Epithelial cell of esophagus (primary cell): ENCODE measurements at regions not wholly inside any gene's neighbourhood (a gene's known extent, or its start where the extent isn't known, plus 50 kb on each side); places are given as distances from the start of the nearest gene placed in this dataset.
"Not testable (repeated sequence)": the region's sequence is repeated elsewhere in the genome, so short reads cannot be mapped to it uniquely, and the experiment has no call there.

ENCODE experiments used
- DNase-seq: peaks from one replicate; pipeline ENCODE4 v3.0.0; 2010; ENCODE audit warnings: low read depth
- H3K4me3 ChIP-seq: 2 replicates; pipeline ENCODE4 v1.5.1; 2011; ENCODE audit warnings: mild to moderate bottlenecking, low read length, control low read depth

- H3K4me3 ChIP-seq, DNase-seq: not testable (repeated sequence)
Measured at GRCh38 chr6:60574723-60575122, 1711.3 kb downstream of the KHDRBS2 start.

GRCh38 chr6:60572607-60573006 lies 1713.4 kb downstream of the KHDRBS2 start:
- not testable (repeated sequence) for DNase-seq, H3K4me3 ChIP-seq

- not testable (repeated sequence) for DNase-seq, H3K4me3 ChIP-seq
Measured at GRCh38 chr6:60571293-60572016, 1714.6 kb downstream of the KHDRBS2 start.

- DNase-seq, H3K4me3 ChIP-seq: not testable (repeated sequence)
Measured at GRCh38 chr6:60570599-60570998, 1715.4 kb downstream of the KHDRBS2 start.

- not testable (repeated sequence) for H3K4me3 ChIP-seq
- DNase-seq = peak; percentile 1
Measured at GRCh38 chr6:60567447-60568187, 1718.4 kb downstream of the KHDRBS2 start.

GRCh38 chr6:60566387-60566786 lies 1719.6 kb downstream of the KHDRBS2 start:
- DNase-seq, H3K4me3 ChIP-seq: not testable (repeated sequence)

- DNase-seq, H3K4me3 ChIP-seq: not testable (repeated sequence)
Measured at GRCh38 chr6:60559702-60560101, 1726.3 kb downstream of the KHDRBS2 start.

- not testable (repeated sequence) for H3K4me3 ChIP-seq, DNase-seq
Measured at GRCh38 chr6:60547340-60547739, 1738.7 kb downstream of the KHDRBS2 start.

- not testable (repeated sequence) for DNase-seq, H3K4me3 ChIP-seq
Measured at GRCh38 chr6:60524770-60525169, 1761.3 kb downstream of the KHDRBS2 start.

GRCh38 chr6:60477747-60478146 lies 1808.3 kb downstream of the KHDRBS2 start:
- peak; percentile 0 for DNase-seq
- H3K4me3 ChIP-seq = not testable (repeated sequence)

- not testable (repeated sequence) for DNase-seq, H3K4me3 ChIP-seq
Measured at GRCh38 chr6:60473805-60474204, 1812.2 kb downstream of the KHDRBS2 start.

- DNase-seq, H3K4me3 ChIP-seq: not testable (repeated sequence)
Measured at GRCh38 chr6:60471426-60471825, 1814.6 kb downstream of the KHDRBS2 start.

GRCh38 chr6:60450428-60450827 lies 1835.6 kb downstream of the KHDRBS2 start:
- H3K4me3 ChIP-seq, DNase-seq: not testable (repeated sequence)

- DNase-seq, H3K4me3 ChIP-seq: not testable (repeated sequence)
Measured at GRCh38 chr6:60444532-60444931, 1841.5 kb downstream of the KHDRBS2 start.

GRCh38 chr6:60439709-60440108 lies 1846.3 kb downstream of the KHDRBS2 start:
- not testable (repeated sequence) for DNase-seq

GRCh38 chr6:60422691-60423090 lies 1863.3 kb downstream of the KHDRBS2 start:
- H3K4me3 ChIP-seq, DNase-seq: not testable (repeated sequence)

More at GRCh38 chr6:60439709-60440108, 1846.3 kb downstream of the KHDRBS2 start:
- H3K4me3 ChIP-seq = not testable (repeated sequence)

- H3K4me3 ChIP-seq, DNase-seq: not testable (repeated sequence)
Measured at GRCh38 chr6:60416118-60416517, 1869.9 kb downstream of the KHDRBS2 start.

GRCh38 chr6:60408747-60409146 lies 1877.3 kb downstream of the KHDRBS2 start:
- not testable (repeated sequence) for DNase-seq, H3K4me3 ChIP-seq

- DNase-seq, H3K4me3 ChIP-seq: not testable (repeated sequence)
Measured at GRCh38 chr6:60403268-60403667, 1882.8 kb downstream of the KHDRBS2 start.

- H3K4me3 ChIP-seq, DNase-seq: not testable (repeated sequence)
Measured at GRCh38 chr6:60402490-60402889, 1883.5 kb downstream of the KHDRBS2 start.
